ENCODE measurements at regions not wholly inside any gene's neighbourhood (a gene's known extent, or its start where the extent isn't known, plus 50 kb on each side); places are given as distances from the start of the nearest gene placed in this dataset.

DNA sequence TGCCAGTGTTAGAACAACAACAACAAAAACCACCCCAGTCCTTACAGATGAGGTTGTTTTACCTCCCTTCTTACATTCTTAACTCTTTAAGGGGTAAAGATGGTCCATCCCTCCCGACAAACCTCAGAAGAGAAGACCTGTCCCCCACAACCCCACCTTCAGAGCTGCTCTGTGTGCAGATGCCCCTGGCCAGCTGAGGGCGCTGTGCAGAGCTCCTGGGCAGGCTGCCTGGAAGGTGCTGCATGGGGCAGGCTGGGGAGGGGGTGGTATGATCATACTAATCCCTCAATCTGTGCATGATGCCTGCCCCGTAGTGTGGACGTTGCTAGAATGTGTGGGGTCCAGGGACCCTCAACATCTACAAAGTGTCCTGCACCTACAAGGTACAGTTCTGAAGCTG, 387.1 kb downstream of the INHBA start:
- H3K4me3 ChIP-seq: no peak overlapping the region
- no peaks in the 10 kb centered on the region for H3K9me3 ChIP-seq (ENCODE audit: low read depth)
- WGBS (ENCODE audit: low lambda C conversion rate, missing lambda C conversion rate): 79% methylated on average over 4 of the region's 4 CpGs

DNA sequence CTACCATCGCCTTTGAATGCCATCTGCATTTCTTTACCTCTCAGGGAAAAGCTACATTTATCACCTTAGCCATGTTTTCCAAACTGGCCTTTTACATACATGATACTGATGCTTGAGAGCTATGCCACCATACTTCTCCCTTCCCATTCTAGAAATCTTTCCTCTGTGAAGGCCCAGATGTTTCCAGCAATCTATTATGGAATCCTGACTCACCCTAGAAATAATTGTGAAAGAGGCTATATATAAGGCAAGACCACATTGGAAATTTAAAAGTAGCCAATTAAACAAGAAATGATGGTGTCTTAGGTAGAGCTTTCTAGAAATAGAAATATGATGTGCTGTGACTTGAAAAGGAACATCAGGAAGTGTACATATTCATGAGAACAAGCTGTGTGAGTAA, 389.7 kb downstream of the INHBA start:
- TF ChIP-seq, protein P1, sequence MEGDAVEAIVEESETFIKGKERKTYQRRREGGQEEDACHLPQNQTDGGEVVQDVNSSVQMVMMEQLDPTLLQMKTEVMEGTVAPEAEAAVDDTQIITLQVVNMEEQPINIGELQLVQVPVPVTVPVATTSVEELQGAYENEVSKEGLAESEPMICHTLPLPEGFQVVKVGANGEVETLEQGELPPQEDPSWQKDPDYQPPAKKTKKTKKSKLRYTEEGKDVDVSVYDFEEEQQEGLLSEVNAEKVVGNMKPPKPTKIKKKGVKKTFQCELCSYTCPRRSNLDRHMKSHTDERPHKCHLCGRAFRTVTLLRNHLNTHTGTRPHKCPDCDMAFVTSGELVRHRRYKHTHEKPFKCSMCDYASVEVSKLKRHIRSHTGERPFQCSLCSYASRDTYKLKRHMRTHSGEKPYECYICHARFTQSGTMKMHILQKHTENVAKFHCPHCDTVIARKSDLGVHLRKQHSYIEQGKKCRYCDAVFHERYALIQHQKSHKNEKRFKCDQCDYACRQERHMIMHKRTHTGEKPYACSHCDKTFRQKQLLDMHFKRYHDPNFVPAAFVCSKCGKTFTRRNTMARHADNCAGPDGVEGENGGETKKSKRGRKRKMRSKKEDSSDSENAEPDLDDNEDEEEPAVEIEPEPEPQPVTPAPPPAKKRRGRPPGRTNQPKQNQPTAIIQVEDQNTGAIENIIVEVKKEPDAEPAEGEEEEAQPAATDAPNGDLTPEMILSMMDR (IDR thresholded peaks at IDR 0.05; ENCODE audit: poor library complexity): no peak
- TF ChIP-seq EZH2 (IDR thresholded peaks at IDR 0.05; ENCODE audit: borderline replicate concordance) (no peak), EZH2phosphoT487 (IDR thresholded peaks at IDR 0.05; ENCODE audit: low read depth, severe bottlenecking, unreplicated experiment) (no peak)
- no peak overlapping the region for H3K4me3 ChIP-seq
- no peak overlapping the region for H3K27ac ChIP-seq
- no peaks in the 10 kb centered on the region for H3K79me2 ChIP-seq
- no peaks in the 10 kb centered on the region for H3K36me3 ChIP-seq (replicated peaks; ENCODE audit: insufficient read depth, low read depth)
- H3K9me2 ChIP-seq (replicated peaks; ENCODE audit: insufficient read depth): no peaks in the 10 kb centered on the region
- no peaks in the 10 kb centered on the region for H3K9me3 ChIP-seq (ENCODE audit: low read depth)
- H3K4me1 ChIP-seq (ENCODE audit: insufficient read depth): no peaks in the 10 kb centered on the region
- no peak overlapping the region for H2AFZ ChIP-seq
- H4K20me1 ChIP-seq (ENCODE audit: insufficient read depth, poor library complexity, severe bottlenecking): no peaks in the 10 kb centered on the region
- no peaks in the 10 kb centered on the region for H3K27me3 ChIP-seq
- DNase-seq (ENCODE audit: low spot score): no peak
- 97% methylated on average over 1 of the region's 1 CpG for WGBS (ENCODE audit: low lambda C conversion rate, missing lambda C conversion rate)
- no peak overlapping the region for H3K4me2 ChIP-seq

More for the DNA sequence above, 387.1 kb downstream of the INHBA start:
- Histone ChIP-seq H3K79me2 (no peaks in the 10 kb centered on the region), H2AFZ (no peak overlapping the region), H3K36me3 (replicated peaks; ENCODE audit: insufficient read depth, low read depth) (no peaks in the 10 kb centered on the region), H3K27me3 (no peaks in the 10 kb centered on the region), H3K4me1 (ENCODE audit: insufficient read depth) (no peaks in the 10 kb centered on the region), H3K4me2 (no peak overlapping the region), H3K27ac (no peak overlapping the region), H3K9me2 (replicated peaks; ENCODE audit: insufficient read depth) (no peaks in the 10 kb centered on the region), H4K20me1 (ENCODE audit: insufficient read depth, poor library complexity, severe bottlenecking) (no peaks in the 10 kb centered on the region)
- DNase-seq (ENCODE audit: low spot score): no peak
- TF ChIP-seq EZH2phosphoT487 (IDR thresholded peaks at IDR 0.05; ENCODE audit: low read depth, severe bottlenecking, unreplicated experiment) (no peak), EZH2 (IDR thresholded peaks at IDR 0.05; ENCODE audit: borderline replicate concordance) (no peak)
- TF ChIP-seq, protein P1 (IDR thresholded peaks at IDR 0.05; ENCODE audit: poor library complexity): no peak

DNA sequence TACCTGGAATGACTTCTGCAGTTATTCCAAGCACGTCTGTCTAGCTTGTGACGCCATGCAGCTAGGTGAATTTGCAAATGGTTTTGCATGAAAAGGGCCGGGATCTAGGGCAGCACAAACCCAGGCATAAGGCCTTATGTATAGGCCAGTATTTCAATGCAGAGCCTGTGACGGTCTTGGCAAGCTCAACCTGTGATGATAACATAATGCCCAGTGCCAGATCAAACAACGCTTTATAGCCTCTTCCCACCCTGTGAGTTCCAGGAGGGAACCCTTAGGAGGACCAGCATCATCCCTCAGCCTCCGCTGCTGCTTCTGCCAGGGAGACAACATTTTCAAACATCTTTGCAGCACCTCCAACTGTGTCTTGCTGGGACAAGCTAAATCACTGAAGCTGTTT, 390.7 kb downstream of the INHBA start:
- Histone ChIP-seq H4K20me1 (ENCODE audit: insufficient read depth, poor library complexity, severe bottlenecking) (no peaks in the 10 kb centered on the region), H3K4me1 (ENCODE audit: insufficient read depth) (no peaks in the 10 kb centered on the region), H3K9me3 (ENCODE audit: low read depth) (no peaks in the 10 kb centered on the region), H3K79me2 (no peaks in the 10 kb centered on the region), H3K4me3 (no peak overlapping the region), H3K36me3 (replicated peaks; ENCODE audit: insufficient read depth, low read depth) (no peaks in the 10 kb centered on the region), H2AFZ (no peak overlapping the region), H3K9me2 (replicated peaks; ENCODE audit: insufficient read depth) (no peaks in the 10 kb centered on the region), H3K27ac (no peak overlapping the region), H3K4me2 (no peak overlapping the region), H3K27me3 (no peaks in the 10 kb centered on the region)
- 96% methylated on average over 6 of the region's 6 CpGs for WGBS (ENCODE audit: low lambda C conversion rate, missing lambda C conversion rate)
- DNase-seq (ENCODE audit: low spot score): no peak
- TF ChIP-seq, protein P1 (IDR thresholded peaks at IDR 0.05; ENCODE audit: poor library complexity): no peak
- TF ChIP-seq EZH2phosphoT487 (IDR thresholded peaks at IDR 0.05; ENCODE audit: low read depth, severe bottlenecking, unreplicated experiment): no peak
- TF ChIP-seq EZH2 (IDR thresholded peaks at IDR 0.05; ENCODE audit: borderline replicate concordance): no peak

DNA sequence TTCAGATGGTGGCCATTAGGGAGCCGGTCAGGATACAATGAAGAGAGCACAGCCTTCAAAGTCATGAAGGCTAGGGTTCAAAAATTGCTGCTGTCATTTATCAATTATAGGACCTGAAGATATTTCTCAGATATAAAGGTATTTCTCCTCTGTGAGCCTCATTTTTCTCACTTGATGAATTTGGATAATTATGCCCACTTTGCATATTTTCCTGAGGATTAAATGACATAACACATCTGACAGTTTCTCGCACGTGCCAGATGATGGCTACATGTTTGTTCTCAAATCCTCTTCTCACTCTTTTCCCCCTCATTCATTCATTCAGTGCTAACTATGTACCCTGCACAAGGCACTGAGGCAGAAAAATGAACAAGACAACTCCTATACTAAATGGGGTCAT, 391.6 kb downstream of the INHBA start:
- no peak for DNase-seq (ENCODE audit: low spot score)
- H3K36me3 ChIP-seq (replicated peaks; ENCODE audit: insufficient read depth, low read depth): no peaks in the 10 kb centered on the region
- no peaks in the 10 kb centered on the region for H3K79me2 ChIP-seq
- no peak overlapping the region for H3K4me3 ChIP-seq
- no peaks in the 10 kb centered on the region for H3K9me2 ChIP-seq (replicated peaks; ENCODE audit: insufficient read depth)
- no peaks in the 10 kb centered on the region for H3K9me3 ChIP-seq (ENCODE audit: low read depth)
- no peaks in the 10 kb centered on the region for H3K27me3 ChIP-seq
- no peak overlapping the region for H2AFZ ChIP-seq
- no peak overlapping the region for H3K27ac ChIP-seq
- H3K4me2 ChIP-seq: no peak overlapping the region
- no peaks in the 10 kb centered on the region for H3K4me1 ChIP-seq (ENCODE audit: insufficient read depth)
- 93% methylated on average over 3 of the region's 3 CpGs for WGBS (ENCODE audit: low lambda C conversion rate, missing lambda C conversion rate)
- no peaks in the 10 kb centered on the region for H4K20me1 ChIP-seq (ENCODE audit: insufficient read depth, poor library complexity, severe bottlenecking)
- TF ChIP-seq, protein P1 (IDR thresholded peaks at IDR 0.05; ENCODE audit: poor library complexity): no peak
- TF ChIP-seq EZH2phosphoT487 (IDR thresholded peaks at IDR 0.05; ENCODE audit: low read depth, severe bottlenecking, unreplicated experiment) (no peak), EZH2 (IDR thresholded peaks at IDR 0.05; ENCODE audit: borderline replicate concordance) (no peak)
